Dermis blood vessel endothelial cell (primary cell): ENCODE measurements at regions not wholly inside any gene's neighbourhood (a gene's known extent, or its start where the extent isn't known, plus 50 kb on each side); places are given as distances from the start of the nearest gene placed in this dataset.

ENCODE experiments used
- DNase-seq: peaks from one replicate; pipeline ENCODE4 v3.0.0; 2010

- DNase-seq = no peak
Observed at GRCh38 chr6:109295109-109295773, 87.0 kb downstream of the CD164 start.

DNA sequence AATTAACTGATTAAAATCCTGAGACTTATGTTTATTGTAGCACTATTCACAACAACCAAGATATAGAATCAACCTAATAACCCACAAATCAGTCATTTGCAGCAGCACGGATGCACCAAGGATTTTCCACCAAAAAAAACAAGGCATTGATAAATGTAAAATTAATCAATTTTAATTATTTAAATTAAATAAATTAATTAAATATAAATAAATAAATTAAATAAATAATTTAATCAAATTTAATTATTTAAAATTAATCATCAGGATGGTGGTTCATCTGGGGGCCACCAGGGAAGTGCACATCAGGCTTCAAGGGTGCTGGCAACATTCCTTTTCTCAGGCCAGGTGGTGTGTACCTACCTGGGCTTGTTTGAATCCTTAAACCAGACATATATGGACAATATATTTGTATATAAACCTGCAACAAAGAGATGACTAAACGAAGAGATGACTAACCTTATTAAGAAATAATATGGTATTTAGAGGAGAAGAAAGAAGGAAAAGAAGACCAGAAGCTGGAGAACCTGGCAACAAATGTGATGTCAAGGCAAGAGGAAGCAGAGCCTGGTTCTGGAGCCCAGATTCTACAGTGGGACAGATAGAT lies 89.2 kb downstream of the CD164 start:
- DNase-seq = no peak

DNA sequence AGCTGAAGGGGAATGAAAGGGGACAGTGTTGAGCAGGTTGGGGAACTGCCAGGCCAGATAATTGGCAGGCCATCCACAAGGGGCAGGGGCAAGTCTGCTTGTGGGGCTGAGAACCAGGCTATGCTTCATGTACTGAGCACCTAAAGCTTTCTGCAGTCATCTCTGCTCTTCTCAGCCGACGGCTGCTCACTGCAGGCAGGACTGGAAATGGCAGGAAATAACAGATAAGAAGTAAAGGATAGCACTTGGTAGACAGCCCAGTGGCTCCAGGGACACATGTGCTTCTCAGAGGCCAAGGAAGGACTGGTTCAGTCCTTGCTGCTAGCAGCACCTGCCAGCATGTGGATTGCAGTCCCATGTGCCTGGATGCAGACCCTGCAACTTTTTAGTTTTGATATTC lies 89.8 kb downstream of the CD164 start:
- no peak for DNase-seq

GRCh38 chr6:109291902-109292301 lies 90.4 kb downstream of the CD164 start:
- no peak for DNase-seq

- DNase-seq = no peak
Observed at GRCh38 chr6:109290143-109290931, 91.9 kb downstream of the CD164 start.

DNA sequence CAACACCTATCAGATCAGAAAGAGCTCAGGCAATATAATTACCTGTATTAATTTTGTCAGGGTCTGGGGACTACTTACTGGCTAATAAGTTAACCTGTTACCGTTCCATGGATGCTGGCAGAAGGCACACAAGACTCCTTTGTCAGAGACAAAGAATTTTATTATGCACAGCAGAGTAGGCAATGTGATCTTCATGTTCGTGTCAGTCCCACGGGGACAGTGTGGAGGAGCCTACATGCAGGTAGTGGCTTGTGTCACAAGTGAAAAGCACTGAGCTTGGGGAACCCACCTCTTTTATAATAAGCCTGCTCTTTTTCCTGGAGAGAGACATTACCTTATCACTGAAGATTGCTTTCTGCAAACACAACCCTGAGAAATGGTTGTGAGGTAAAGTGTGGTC lies 96.9 kb downstream of the CD164 start:
- no peak for DNase-seq

- no peak for DNase-seq
Observed at GRCh38 chr6:109284675-109285074, 97.6 kb downstream of the CD164 start.

- no peak for DNase-seq
Observed at GRCh38 chr6:109282756-109283155, 99.5 kb downstream of the CD164 start.

DNA sequence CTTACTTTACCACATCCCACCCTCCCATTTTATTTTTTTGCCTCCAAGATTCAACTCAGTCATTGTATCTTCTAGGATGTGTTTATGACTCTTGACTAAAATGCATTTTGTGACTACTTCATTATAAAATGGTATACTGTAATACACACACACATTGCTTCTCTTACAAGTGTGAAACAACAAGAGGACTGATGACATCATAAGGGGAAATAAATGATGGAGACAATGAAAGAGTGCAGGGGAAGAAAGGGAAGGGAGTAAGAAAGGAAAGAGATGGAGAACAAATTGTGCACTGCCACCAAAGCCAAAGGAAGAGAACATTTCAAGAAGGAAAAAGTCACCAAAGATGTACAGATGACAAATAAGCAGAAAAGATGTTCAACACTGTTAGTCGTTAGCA lies 102.6 kb downstream of the CD164 start:
- DNase-seq = no peak

GRCh38 chr6:109271622-109272021 lies 110.6 kb downstream of the CD164 start:
- DNase-seq = no peak

DNA sequence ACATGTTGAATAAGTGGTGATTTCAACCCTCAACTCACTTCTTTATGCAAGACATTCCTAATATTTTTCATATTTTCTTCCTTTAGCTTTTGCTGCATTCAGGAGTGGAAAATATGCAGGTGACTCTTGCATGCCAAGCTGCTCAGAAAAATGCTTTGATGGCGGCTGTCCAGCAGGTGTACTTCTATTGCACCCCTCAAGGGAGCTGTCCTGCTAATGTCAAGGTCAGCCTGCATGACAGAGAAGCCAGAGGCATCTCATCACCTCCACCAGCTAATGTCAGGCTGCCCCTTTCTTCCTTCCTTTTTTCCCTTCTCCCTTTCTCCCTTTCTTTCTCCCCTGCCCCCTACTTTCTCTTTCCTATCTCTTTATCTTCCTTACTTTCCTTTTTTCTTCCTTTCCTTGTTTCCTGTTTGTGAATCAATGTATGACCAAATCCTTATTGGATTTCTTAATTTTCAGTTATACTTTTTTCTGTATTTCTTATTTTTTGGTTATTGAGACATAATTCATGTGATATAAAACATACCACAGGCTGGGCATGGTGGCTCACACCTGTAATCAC lies 112.2 kb downstream of the CD164 start:
- no peak for DNase-seq

DNA sequence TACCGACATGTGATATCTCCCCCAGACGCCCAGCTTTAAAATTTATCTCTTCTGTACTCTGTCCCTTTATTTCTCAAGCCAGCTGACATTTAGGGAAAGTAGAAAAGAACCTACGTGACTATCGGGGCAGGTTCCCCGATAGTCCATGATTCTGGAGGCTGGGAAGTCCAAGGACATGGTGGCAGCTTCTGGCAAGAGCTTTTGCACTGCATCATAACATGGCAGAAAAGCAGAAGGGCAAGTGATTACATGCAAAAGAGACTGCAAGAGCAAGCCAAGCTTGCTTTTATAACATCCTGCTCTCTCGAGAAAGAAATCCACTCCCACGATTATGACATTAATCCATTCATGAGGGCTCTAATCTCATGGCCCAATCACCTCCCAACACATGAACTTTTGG lies 113.2 kb downstream of the CD164 start:
- no peak for DNase-seq

GRCh38 chr6:109265530-109265929 lies 116.7 kb downstream of the CD164 start:
- DNase-seq = no peak

GRCh38 chr6:109263873-109264700 lies 118.2 kb downstream of the CD164 start:
- DNase-seq = no peak

- DNase-seq = no peak
Observed at GRCh38 chr6:109262261-109262660, 120.0 kb downstream of the CD164 start.

DNA sequence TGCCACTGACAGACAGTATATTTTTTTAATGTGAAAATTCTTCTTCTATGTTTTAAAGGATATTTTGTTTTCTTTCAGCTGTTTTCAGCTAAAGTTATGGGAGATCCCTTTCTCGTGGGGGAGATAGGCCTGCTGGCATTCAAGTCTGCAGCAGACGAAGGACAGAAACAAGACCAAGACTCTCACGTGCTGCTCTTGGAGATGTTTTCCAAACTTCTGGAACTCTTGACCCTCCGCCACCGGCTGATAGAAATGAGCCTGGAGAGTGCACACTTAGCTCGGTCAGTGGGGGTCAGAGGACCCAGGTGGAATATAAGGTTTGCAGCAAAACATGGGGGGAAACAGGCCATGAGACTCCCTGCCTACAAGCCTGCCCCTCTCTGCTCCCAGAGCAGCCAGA lies 120.5 kb downstream of the CD164 start:
- no peak for DNase-seq

GRCh38 chr6:109260701-109261100 lies 121.6 kb downstream of the CD164 start:
- DNase-seq = no peak

DNA sequence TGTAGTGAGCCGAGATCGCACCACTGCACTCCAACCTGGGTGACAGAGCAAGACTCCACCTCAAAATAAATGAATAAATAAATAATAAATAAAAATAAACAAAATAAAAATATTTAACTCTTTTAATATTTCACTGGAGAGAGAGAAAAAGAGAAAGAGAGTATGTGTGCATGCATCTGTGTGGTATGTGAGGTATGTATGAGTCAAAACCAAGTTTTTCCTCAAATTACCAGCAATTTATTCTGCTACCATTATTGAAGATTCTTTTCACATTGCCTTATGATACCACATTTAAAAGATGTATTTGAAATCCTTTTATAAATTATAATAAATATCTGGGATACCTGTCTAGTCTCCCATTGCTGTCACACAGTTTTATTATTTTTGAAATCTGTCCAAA lies 122.1 kb downstream of the CD164 start:
- DNase-seq = no peak

DNA sequence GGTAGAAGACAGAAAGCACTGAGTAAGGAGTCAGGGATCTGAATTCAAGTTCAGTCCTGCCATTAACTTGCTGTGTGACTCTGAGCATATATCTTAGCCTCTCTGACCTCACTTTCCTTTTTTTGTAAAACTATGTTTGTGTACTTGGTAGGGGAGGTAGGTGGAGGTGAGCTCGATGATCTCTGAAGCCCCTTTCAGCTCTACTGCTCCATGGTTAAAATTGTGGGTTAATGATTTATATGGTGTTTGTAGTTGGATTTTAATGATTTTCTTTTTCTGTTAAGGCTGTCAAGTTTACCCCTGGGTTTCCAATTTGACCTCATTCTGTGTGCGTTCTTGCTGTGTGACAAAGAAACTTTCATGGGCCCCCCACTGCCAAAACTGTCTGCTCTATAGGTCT lies 124.1 kb downstream of the CD164 start:
- DNase-seq = no peak

GRCh38 chr6:109257494-109257893 lies 124.8 kb downstream of the CD164 start:
- no peak for DNase-seq

- no peak for DNase-seq
Observed at GRCh38 chr6:109255946-109256640, 126.2 kb downstream of the CD164 start.

DNA sequence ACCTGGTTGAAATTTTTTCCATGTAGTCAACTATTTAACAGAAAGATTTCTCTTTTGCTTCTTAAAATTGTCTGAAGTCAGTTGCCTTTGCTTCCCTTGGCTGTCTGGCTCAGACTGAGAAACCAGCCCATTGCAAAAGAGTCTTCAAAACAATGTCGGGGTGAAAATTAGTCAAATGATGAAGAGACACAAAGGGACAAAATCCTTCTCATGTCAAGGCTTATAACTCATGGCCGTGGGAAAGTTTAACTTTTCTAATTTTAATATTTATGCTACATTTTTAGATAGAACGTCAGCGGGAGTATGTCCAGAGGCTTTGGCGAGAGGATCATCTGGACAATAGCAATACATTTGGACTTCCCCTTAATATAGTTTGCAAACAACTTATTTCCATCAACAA lies 127.2 kb downstream of the CD164 start:
- DNase-seq = no peak
